ENCODE measurements at regions not wholly inside any gene's neighbourhood (a gene's known extent, or its start where the extent isn't known, plus 50 kb on each side); places are given as distances from the start of the nearest gene placed in this dataset.

GRCh38 chr15:95249524-95249923, 1018.2 kb downstream of the MCTP2 start (continued):
- no peak for TF ChIP-seq CHD2 (IDR thresholded peaks at IDR 0.05; ENCODE audit: low read length)
- no peak for TF ChIP-seq TEAD4 (IDR thresholded peaks at IDR 0.05; ENCODE audit: low read depth, low read length)
- TF ChIP-seq SRF (IDR thresholded peaks at IDR 0.05; ENCODE audit: low read depth, low read length): no peak
- no peak for TF ChIP-seq SIX5 (IDR thresholded peaks at IDR 0.05; ENCODE audit: low read depth, low read length)
- no peak for TF ChIP-seq BRCA1 (IDR thresholded peaks at IDR 0.05; ENCODE audit: low read depth, low read length)

Measured in H1 (cell line).